ENCODE measurements at regions not wholly inside any gene's neighbourhood (a gene's known extent, or its start where the extent isn't known, plus 50 kb on each side); places are given as distances from the start of the nearest gene placed in this dataset.

DNA sequence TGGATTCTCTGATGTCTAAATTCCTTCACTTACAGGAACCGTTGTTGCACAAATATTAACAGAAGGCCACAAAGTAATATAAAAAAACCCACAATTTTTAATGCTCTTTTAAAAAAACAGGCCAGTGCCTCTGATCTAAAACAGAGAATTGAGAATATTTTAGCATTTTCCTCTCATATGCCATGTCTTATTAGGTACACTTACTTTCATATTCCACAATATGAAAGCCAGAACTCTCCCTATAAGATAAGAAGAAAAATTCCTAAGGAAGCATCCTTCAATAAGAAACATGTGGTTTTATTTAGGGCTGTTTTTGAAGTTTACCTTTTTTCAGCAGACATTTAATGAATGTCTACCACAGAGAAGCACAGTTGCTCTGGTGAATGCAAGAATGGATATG lies 214.5 kb downstream of the FAT3 start (continued):
- TF ChIP-seq, protein P1, sequence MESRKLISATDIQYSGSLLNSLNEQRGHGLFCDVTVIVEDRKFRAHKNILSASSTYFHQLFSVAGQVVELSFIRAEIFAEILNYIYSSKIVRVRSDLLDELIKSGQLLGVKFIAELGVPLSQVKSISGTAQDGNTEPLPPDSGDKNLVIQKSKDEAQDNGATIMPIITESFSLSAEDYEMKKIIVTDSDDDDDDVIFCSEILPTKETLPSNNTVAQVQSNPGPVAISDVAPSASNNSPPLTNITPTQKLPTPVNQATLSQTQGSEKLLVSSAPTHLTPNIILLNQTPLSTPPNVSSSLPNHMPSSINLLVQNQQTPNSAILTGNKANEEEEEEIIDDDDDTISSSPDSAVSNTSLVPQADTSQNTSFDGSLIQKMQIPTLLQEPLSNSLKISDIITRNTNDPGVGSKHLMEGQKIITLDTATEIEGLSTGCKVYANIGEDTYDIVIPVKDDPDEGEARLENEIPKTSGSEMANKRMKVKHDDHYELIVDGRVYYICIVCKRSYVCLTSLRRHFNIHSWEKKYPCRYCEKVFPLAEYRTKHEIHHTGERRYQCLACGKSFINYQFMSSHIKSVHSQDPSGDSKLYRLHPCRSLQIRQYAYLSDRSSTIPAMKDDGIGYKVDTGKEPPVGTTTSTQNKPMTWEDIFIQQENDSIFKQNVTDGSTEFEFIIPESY (IDR thresholded peaks at IDR 0.05): no peak
- TF ChIP-seq GABPA (IDR thresholded peaks at IDR 0.05 in 1 of 2, conservative IDR thresholded peaks at IDR 0.05 in 1 of 2) (no peak), RAD21 (IDR thresholded peaks at IDR 0.05) (no peak)

DNA sequence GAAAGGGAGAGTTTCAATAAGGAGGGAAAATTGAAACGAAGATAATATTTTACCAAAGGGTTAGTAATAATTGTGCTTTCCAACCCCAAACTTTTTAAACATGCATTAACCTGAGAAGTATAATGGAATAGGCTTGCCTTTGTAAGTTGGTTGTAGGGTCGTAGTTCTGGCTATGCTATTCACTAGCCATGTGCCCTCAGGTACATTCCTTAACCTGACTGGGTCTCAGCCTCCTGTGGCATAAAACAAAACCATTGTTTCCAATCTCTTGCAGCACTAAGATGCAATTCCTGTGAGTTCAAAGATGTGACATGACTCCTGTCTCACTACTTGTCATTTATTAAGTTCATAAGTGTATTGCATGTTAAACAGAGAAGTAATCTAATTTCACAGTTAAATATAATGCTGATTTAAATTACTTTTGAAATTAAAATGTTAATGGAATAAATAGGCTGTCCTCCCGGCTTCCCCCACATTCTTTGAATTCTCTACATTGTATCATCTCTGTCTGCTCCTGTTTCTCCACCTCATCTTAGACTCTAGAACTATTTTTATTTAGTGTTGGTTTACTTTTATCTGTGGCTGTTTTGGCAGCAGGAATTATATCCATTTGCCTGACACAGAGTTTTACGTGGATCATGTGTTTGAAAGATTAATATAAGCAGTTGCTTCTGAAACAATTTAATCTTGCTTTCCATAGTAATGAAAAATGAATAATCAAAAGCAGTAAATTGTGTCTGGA lies 216.3 kb downstream of the FAT3 start:
- TF ChIP-seq RXRA (IDR thresholded peaks at IDR 0.05) (no peak), HNF4G (IDR thresholded peaks at IDR 0.05) (no peak), FOXA2 (IDR thresholded peaks at IDR 0.05) (no peak), YY1 (IDR thresholded peaks at IDR 0.05) (no peak), HNF4A (conservative IDR thresholded peaks at IDR 0.05) (no peak), TAF1 (conservative IDR thresholded peaks at IDR 0.05) (no peak), FOXA1 (IDR thresholded peaks at IDR 0.05) (no peak), EGR1 (IDR thresholded peaks at IDR 0.05; ENCODE audit: low read depth in 2 of 2) (no peak), NR2F2 (IDR thresholded peaks at IDR 0.05) (no peak), RAD21 (IDR thresholded peaks at IDR 0.05) (no peak)
- TF ChIP-seq, protein P2, sequence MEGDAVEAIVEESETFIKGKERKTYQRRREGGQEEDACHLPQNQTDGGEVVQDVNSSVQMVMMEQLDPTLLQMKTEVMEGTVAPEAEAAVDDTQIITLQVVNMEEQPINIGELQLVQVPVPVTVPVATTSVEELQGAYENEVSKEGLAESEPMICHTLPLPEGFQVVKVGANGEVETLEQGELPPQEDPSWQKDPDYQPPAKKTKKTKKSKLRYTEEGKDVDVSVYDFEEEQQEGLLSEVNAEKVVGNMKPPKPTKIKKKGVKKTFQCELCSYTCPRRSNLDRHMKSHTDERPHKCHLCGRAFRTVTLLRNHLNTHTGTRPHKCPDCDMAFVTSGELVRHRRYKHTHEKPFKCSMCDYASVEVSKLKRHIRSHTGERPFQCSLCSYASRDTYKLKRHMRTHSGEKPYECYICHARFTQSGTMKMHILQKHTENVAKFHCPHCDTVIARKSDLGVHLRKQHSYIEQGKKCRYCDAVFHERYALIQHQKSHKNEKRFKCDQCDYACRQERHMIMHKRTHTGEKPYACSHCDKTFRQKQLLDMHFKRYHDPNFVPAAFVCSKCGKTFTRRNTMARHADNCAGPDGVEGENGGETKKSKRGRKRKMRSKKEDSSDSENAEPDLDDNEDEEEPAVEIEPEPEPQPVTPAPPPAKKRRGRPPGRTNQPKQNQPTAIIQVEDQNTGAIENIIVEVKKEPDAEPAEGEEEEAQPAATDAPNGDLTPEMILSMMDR (IDR thresholded peaks at IDR 0.05; ENCODE audit: low read depth, low read length, missing input control): no peak
- TF ChIP-seq, protein P3, sequence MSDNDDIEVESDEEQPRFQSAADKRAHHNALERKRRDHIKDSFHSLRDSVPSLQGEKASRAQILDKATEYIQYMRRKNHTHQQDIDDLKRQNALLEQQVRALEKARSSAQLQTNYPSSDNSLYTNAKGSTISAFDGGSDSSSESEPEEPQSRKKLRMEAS (IDR thresholded peaks at IDR 0.05): no peak
- TF ChIP-seq, protein P4, sequence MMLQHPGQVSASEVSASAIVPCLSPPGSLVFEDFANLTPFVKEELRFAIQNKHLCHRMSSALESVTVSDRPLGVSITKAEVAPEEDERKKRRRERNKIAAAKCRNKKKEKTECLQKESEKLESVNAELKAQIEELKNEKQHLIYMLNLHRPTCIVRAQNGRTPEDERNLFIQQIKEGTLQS (IDR thresholded peaks at IDR 0.05): no peak
- H3K36me3 ChIP-seq (ENCODE audit: control insufficient read depth in 4 of 4, insufficient read depth in 3 of 4, low read depth in 1 of 4, low read length in 3 of 4): no peaks in the 10 kb centered on the region
- H3K27me3 ChIP-seq (ENCODE audit: control insufficient read depth in 4 of 4, insufficient read depth in 4 of 4, low read length in 3 of 4): no peaks in the 10 kb centered on the region
- no peak overlapping the region for H3K4me3 ChIP-seq (ENCODE audit: low read depth in 1 of 3, low read length in 3 of 3)
- H3K4me1 ChIP-seq (ENCODE audit: control insufficient read depth in 4 of 4, insufficient read depth in 4 of 4, low read length in 3 of 4): no peaks in the 10 kb centered on the region
- H3K27ac ChIP-seq (ENCODE audit: low read depth in 1 of 2, low read length in 2 of 2): no peak overlapping the region
- WGBS: 73% methylated on average over 4 of the region's 4 CpGs
- H3K9ac ChIP-seq (ENCODE audit: low read depth in 1 of 2, low read length in 2 of 2): no peak overlapping the region
- DNase-seq (ENCODE audit: low spot score): no peak
- H3K9me3 ChIP-seq (ENCODE audit: control insufficient read depth in 4 of 4, low read length in 3 of 4): no peaks in the 10 kb centered on the region

DNA sequence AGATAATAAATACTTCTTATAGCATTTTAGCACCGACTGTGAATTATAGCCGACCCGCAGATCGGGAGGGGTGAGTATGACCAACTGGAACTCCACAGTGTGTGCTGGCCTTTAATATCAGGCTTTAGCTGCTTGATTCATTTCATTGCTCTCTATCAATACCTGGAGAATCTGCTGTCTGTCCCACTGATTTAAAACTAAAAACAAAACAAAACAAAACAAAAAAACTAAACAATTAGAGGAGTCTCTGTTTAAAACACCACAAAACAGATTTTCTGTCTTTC lies 216.8 kb downstream of the FAT3 start:
- no peaks in the 10 kb centered on the region for H3K27me3 ChIP-seq (ENCODE audit: control insufficient read depth in 4 of 4, insufficient read depth in 4 of 4, low read length in 3 of 4)
- no peak overlapping the region for H3K4me3 ChIP-seq (ENCODE audit: low read depth in 1 of 3, low read length in 3 of 3)
- H3K4me1 ChIP-seq (ENCODE audit: control insufficient read depth in 4 of 4, insufficient read depth in 4 of 4, low read length in 3 of 4): no peaks in the 10 kb centered on the region
- TF ChIP-seq YY1 (IDR thresholded peaks at IDR 0.05): no peak
- TF ChIP-seq GABPA (IDR thresholded peaks at IDR 0.05 in 1 of 2, conservative IDR thresholded peaks at IDR 0.05 in 1 of 2): no peak
- TF ChIP-seq, protein P4 (IDR thresholded peaks at IDR 0.05): no peak
- TF ChIP-seq RXRA (IDR thresholded peaks at IDR 0.05): no peak
- TF ChIP-seq FOXA2 (IDR thresholded peaks at IDR 0.05): no peak
- no peak for TF ChIP-seq RAD21 (IDR thresholded peaks at IDR 0.05)
- no peak overlapping the region for H3K27ac ChIP-seq (ENCODE audit: low read depth in 1 of 2, low read length in 2 of 2)
- no peak overlapping the region for H3K9ac ChIP-seq (ENCODE audit: low read depth in 1 of 2, low read length in 2 of 2)
- H3K9me3 ChIP-seq (ENCODE audit: control insufficient read depth in 4 of 4, low read length in 3 of 4): no peaks in the 10 kb centered on the region
- WGBS: 82% methylated on average over 4 of the region's 4 CpGs
- no peaks in the 10 kb centered on the region for H3K36me3 ChIP-seq (ENCODE audit: control insufficient read depth in 4 of 4, insufficient read depth in 3 of 4, low read depth in 1 of 4, low read length in 3 of 4)
- no peak for DNase-seq (ENCODE audit: low spot score)

Data from liver (tissue), 8 donors.